ENCODE measurements at regions not wholly inside any gene's neighbourhood (a gene's known extent, or its start where the extent isn't known, plus 50 kb on each side); places are given as distances from the start of the nearest gene placed in this dataset.

DNA sequence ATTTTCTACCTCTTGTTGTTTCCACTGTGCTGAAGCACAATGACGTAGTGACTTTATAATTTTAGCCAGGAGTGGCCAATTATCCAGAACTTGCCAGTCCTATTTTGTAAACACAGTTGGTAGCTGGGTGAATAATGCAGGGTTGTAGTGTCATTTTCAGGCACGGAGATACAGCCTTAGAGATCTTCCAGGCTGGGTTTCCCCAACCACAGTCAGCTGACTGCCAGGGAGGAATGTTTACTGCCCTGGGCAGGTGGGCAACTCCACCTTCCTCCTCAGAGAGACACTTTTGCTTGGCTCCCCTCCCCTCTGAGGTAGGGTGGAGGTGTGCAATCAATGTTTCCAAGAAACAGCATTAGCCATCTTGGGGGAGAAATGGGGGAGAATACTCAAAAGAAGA, 228.1 kb upstream of the NR4A3 start:
- Histone ChIP-seq H3K27me3 (no peaks in the 10 kb centered on the region), H3K27ac (no peak overlapping the region), H3K9me3 (no peaks in the 10 kb centered on the region), H3K36me3 (no peaks in the 10 kb centered on the region), H3K4me3 (no peak overlapping the region), H3K4me1 (no peaks in the 10 kb centered on the region)
- WGBS, 2 donors (ENCODE audit: low coverage in 1 of 2): 63 to 100% methylated on average over 1 of the region's 2 CpGs
- ATAC-seq: no peak
- TF ChIP-seq POLR2AphosphoS5 (IDR thresholded peaks at IDR 0.05): no peak
- TF ChIP-seq, protein P1, sequence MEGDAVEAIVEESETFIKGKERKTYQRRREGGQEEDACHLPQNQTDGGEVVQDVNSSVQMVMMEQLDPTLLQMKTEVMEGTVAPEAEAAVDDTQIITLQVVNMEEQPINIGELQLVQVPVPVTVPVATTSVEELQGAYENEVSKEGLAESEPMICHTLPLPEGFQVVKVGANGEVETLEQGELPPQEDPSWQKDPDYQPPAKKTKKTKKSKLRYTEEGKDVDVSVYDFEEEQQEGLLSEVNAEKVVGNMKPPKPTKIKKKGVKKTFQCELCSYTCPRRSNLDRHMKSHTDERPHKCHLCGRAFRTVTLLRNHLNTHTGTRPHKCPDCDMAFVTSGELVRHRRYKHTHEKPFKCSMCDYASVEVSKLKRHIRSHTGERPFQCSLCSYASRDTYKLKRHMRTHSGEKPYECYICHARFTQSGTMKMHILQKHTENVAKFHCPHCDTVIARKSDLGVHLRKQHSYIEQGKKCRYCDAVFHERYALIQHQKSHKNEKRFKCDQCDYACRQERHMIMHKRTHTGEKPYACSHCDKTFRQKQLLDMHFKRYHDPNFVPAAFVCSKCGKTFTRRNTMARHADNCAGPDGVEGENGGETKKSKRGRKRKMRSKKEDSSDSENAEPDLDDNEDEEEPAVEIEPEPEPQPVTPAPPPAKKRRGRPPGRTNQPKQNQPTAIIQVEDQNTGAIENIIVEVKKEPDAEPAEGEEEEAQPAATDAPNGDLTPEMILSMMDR (IDR thresholded peaks at IDR 0.05): no peak

- TF ChIP-seq POLR2A (IDR thresholded peaks at IDR 0.05): no peak
- TF ChIP-seq, protein P1 (IDR thresholded peaks at IDR 0.05): no peak
- no peak for TF ChIP-seq POLR2AphosphoS5 (IDR thresholded peaks at IDR 0.05)
- no peak for TF ChIP-seq EP300 (IDR thresholded peaks at IDR 0.05)
Measured at GRCh38 chr9:99594056-99594780, 227.5 kb upstream of the NR4A3 start.

GRCh38 chr9:99595796-99596195, 225.9 kb upstream of the NR4A3 start:
- H3K27ac ChIP-seq: no peak overlapping the region
- WGBS, 2 donors (ENCODE audit: low coverage in 1 of 2): 59 to 75% methylated on average over 5 of the region's 5 CpGs
- H3K4me1 ChIP-seq: no peaks in the 10 kb centered on the region
- no peak overlapping the region for H3K4me3 ChIP-seq
- H3K9me3 ChIP-seq: no peaks in the 10 kb centered on the region
- H3K27me3 ChIP-seq: no peaks in the 10 kb centered on the region
- no peak for TF ChIP-seq EP300 (IDR thresholded peaks at IDR 0.05)
- TF ChIP-seq POLR2A (IDR thresholded peaks at IDR 0.05): no peak
- TF ChIP-seq POLR2AphosphoS5 (IDR thresholded peaks at IDR 0.05): no peak
- TF ChIP-seq, protein P1 (IDR thresholded peaks at IDR 0.05): no peak
- no peaks in the 10 kb centered on the region for H3K36me3 ChIP-seq
- no peak for ATAC-seq

More at GRCh38 chr9:99594056-99594780, 227.5 kb upstream of the NR4A3 start:
- no peaks in the 10 kb centered on the region for H3K36me3 ChIP-seq
- 79 to 83% methylated on average over 2 to 4 of the region's 4 CpGs for WGBS, 2 donors (ENCODE audit: low coverage in 1 of 2)
- H3K27ac ChIP-seq: no peak overlapping the region
- H3K4me1 ChIP-seq: no peaks in the 10 kb centered on the region
- no peak for ATAC-seq
- no peaks in the 10 kb centered on the region for H3K9me3 ChIP-seq
- H3K27me3 ChIP-seq: no peaks in the 10 kb centered on the region
- H3K4me3 ChIP-seq: no peak overlapping the region

- H3K4me3 ChIP-seq: no peak overlapping the region
- no peaks in the 10 kb centered on the region for H3K4me1 ChIP-seq
- H3K27ac ChIP-seq: no peak overlapping the region
- H3K9me3 ChIP-seq: no peaks in the 10 kb centered on the region
- H3K27me3 ChIP-seq: no peaks in the 10 kb centered on the region
- no peak for ATAC-seq
- TF ChIP-seq POLR2A (IDR thresholded peaks at IDR 0.05) (no peak), POLR2AphosphoS5 (IDR thresholded peaks at IDR 0.05) (no peak), EP300 (IDR thresholded peaks at IDR 0.05) (no peak)
- TF ChIP-seq, protein P1 (IDR thresholded peaks at IDR 0.05): no peak
- WGBS, 2 donors (ENCODE audit: low coverage in 1 of 2): 34 to 41% methylated on average over 3 to 6 of the region's 6 CpGs
- H3K36me3 ChIP-seq: no peaks in the 10 kb centered on the region
Measured at GRCh38 chr9:99601571-99602111, 220.0 kb upstream of the NR4A3 start.

DNA sequence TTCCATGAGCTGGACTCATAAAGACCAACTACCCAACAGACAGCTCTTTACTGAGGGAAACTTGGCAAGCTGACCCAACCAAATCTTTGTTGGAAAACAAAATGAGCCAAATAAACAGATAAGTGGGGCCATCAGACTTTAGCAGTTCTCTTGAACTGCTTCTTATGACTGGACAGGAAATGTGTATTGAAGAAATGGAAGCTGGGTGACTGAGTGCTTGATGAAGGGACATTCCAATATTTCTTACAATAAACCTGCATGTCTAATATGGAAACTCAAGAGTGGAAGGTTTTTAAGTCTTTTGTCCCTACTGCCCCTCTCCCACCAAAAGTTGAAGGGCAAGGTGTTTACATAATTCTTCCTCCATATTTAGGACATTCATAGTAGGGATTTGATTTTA, 218.8 kb upstream of the NR4A3 start:
- no peak for ATAC-seq
- no peaks in the 10 kb centered on the region for H3K36me3 ChIP-seq
- no peaks in the 10 kb centered on the region for H3K4me1 ChIP-seq
- no peak overlapping the region for H3K27ac ChIP-seq
- H3K4me3 ChIP-seq: no peak overlapping the region
- TF ChIP-seq POLR2AphosphoS5 (IDR thresholded peaks at IDR 0.05): no peak
- TF ChIP-seq POLR2A (IDR thresholded peaks at IDR 0.05): no peak
- TF ChIP-seq, protein P1 (IDR thresholded peaks at IDR 0.05): no peak
- no peak for TF ChIP-seq EP300 (IDR thresholded peaks at IDR 0.05)
- H3K9me3 ChIP-seq: no peaks in the 10 kb centered on the region
- H3K27me3 ChIP-seq: no peaks in the 10 kb centered on the region
